H1 (cell line): ENCODE measurements at regions not wholly inside any gene's neighbourhood (a gene's known extent, or its start where the extent isn't known, plus 50 kb on each side); places are given as distances from the start of the nearest gene placed in this dataset.

Experiments used
- CTCF ChIA-PET: fragments of 300-600 bp; sonication (Branson Sonifier 250); formaldehyde crosslinking; loops from one replicate; lab custom pipeline; 2021; ENCODE audit not compliant: partially characterized antibody; lab: Charles Lee
- POLR2A ChIA-PET: fragments of 300-600 bp; sonication (Branson Sonifier 250); formaldehyde crosslinking; loops from one replicate; lab custom pipeline; 2021; ENCODE audit warnings: inconsistent platforms; ENCODE audit not compliant: partially characterized antibody; lab: Charles Lee
- DNase-seq, 2 experiments: peaks; one replicate each; pipeline versions ENCODE4 v3.0.0 to v3.0.0-alpha.2; 2010 to 2022; ENCODE audit warnings: low spot score in 2 of 2, low read depth in 1 of 2, mixed read lengths in 1 of 2
- FAIRE-seq: peaks from 2 replicates; lab custom pipeline; 2011; peaks lifted over from hg19 to GRCh38; lab: Jason Lieb, UNC
- H2AFZ ChIP-seq: 2 replicates; pipeline ENCODE4 v1.8.1; 2012; ENCODE audit warnings: low read length, inconsistent platforms
- H2AK5ac ChIP-seq: 2 replicates; pipeline ENCODE4 v1.6.1; 2013; ENCODE audit warnings: low read depth, low read length
- H2BK120ac ChIP-seq: replicated peaks from 2 replicates; pipeline ENCODE3; 2013; ENCODE audit warnings: low read depth, low read length, inconsistent platforms
- H2BK12ac ChIP-seq: 2 replicates; pipeline ENCODE4 v1.6.1; 2013; ENCODE audit warnings: low read depth, low read length
- H2BK15ac ChIP-seq: 2 replicates; pipeline ENCODE4 v1.6.1; 2013; ENCODE audit warnings: low read length
- H2BK20ac ChIP-seq: 2 replicates; pipeline ENCODE4 v1.6.1; 2013; ENCODE audit warnings: low read length
- H2BK5ac ChIP-seq: 2 replicates; pipeline ENCODE4 v1.6.1; 2013; ENCODE audit warnings: low read depth, low read length
- H3K14ac ChIP-seq: 2 replicates; pipeline ENCODE4 v1.6.1; 2013; ENCODE audit warnings: inconsistent platforms; ENCODE audit not compliant: insufficient read length
- H3K18ac ChIP-seq: 2 replicates; pipeline ENCODE4 v1.6.1; 2013; ENCODE audit warnings: low read length; ENCODE audit errors: extremely low read depth
- H3K23ac ChIP-seq: 2 replicates; pipeline ENCODE4 v1.6.1; 2013; ENCODE audit warnings: inconsistent platforms; ENCODE audit not compliant: insufficient read length
- H3K23me2 ChIP-seq: 2 replicates; pipeline ENCODE4 v1.6.1; 2013; ENCODE audit warnings: low read depth, low read length
- H3K27ac ChIP-seq: 2 replicates; pipeline ENCODE4 v1.6.1; 2011; ENCODE audit warnings: low read depth, low read length, inconsistent platforms
- H3K27me3 ChIP-seq, 4 experiments: replicated peaks in 1 of 4; 1 replicate in 1 of 4; 2 replicates in 3 of 4; pipeline versions ENCODE4 v1.6.1 to v1.8.1; 2011 to 2013; ENCODE audit warnings: low read length in 3 of 4, mild to moderate bottlenecking in 3 of 4, inconsistent platforms in 2 of 4, mixed read lengths in 2 of 4, moderate library complexity in 1 of 4; ENCODE audit not compliant: control insufficient read depth in 3 of 4, insufficient read depth in 3 of 4; ENCODE audit errors: extremely low read depth in 1 of 4
- H3K36me3 ChIP-seq, 4 experiments: 2 replicates each; pipeline versions ENCODE4 v1.6.1 to v1.8.1; 2011 to 2013; ENCODE audit warnings: mild to moderate bottlenecking in 4 of 4, low read length in 3 of 4, moderate library complexity in 2 of 4, control low read depth in 1 of 4, inconsistent platforms in 1 of 4; ENCODE audit not compliant: insufficient read depth in 4 of 4, control insufficient read depth in 2 of 4
- H3K4ac ChIP-seq: replicated peaks from 2 replicates; pipeline ENCODE3; 2013; ENCODE audit warnings: low read length, low read depth, mixed read lengths, inconsistent platforms; ENCODE audit not compliant: insufficient read length
- H3K4me1 ChIP-seq, 4 experiments: replicated peaks in 1 of 4; 1 replicate in 1 of 4; 2 replicates in 3 of 4; pipeline versions ENCODE4 v1.6.1 to v1.8.1; 2011 to 2013; ENCODE audit warnings: low read length in 3 of 4, inconsistent platforms in 2 of 4, mixed read lengths in 1 of 4; ENCODE audit not compliant: insufficient read depth in 4 of 4, control insufficient read depth in 3 of 4
- H3K4me2 ChIP-seq, 2 experiments: 2 replicates each; pipeline versions ENCODE4 v1.6.1 to v1.8.1; 2011 to 2013; ENCODE audit warnings: low read depth in 2 of 2, low read length in 2 of 2, control low read depth in 1 of 2, inconsistent platforms in 1 of 2, mild to moderate bottlenecking in 1 of 2; ENCODE audit not compliant: insufficient read depth in 1 of 2
- H3K4me3 ChIP-seq, 4 experiments: fragments of 200-600, 300-600 bp in 1 of 4; sonication (generic), shearing (Covaris generic), sonication (Bioruptor Twin) in 1 of 4; 2 replicates each; pipeline versions ENCODE4 v1.5.1 to v1.8.1; 2011 to 2016; ENCODE audit warnings: low read length in 4 of 4, low read depth in 3 of 4, control low read depth in 2 of 4, inconsistent platforms in 2 of 4, mild to moderate bottlenecking in 2 of 4, mixed read lengths in 1 of 4, moderate library complexity in 1 of 4; ENCODE audit not compliant: insufficient read depth in 2 of 4; ENCODE audit errors: extremely low read depth in 1 of 4
- H3K56ac ChIP-seq: replicated peaks from 2 replicates; pipeline ENCODE3; 2013; ENCODE audit warnings: low read depth, mild to moderate bottlenecking, mixed read lengths, low read length, inconsistent platforms; ENCODE audit not compliant: insufficient read length
- H3K79me1 ChIP-seq: 2 replicates; pipeline ENCODE4 v1.6.1; 2013; ENCODE audit warnings: low read depth, low read length, control low read depth
- H3K79me2 ChIP-seq, 2 experiments: 2 replicates each; pipeline versions ENCODE4 v1.6.1 to v1.8.1; 2012 to 2013; ENCODE audit warnings: low read length in 2 of 2, mild to moderate bottlenecking in 2 of 2, inconsistent platforms in 1 of 2; ENCODE audit not compliant: insufficient read depth in 2 of 2, control insufficient read depth in 1 of 2
- H3K9ac ChIP-seq, 4 experiments: replicated peaks in 1 of 4; 1 replicate in 1 of 4; 2 replicates in 3 of 4; pipeline versions ENCODE4 v1.6.1 to v1.8.1; 2011 to 2013; ENCODE audit warnings: low read depth in 3 of 4, low read length in 3 of 4, control low read depth in 2 of 4, mild to moderate bottlenecking in 2 of 4, moderate library complexity in 2 of 4, inconsistent platforms in 1 of 4; ENCODE audit errors: extremely low read depth in 1 of 4
- H3K9me3 ChIP-seq, 2 experiments: 2 replicates each; pipeline versions ENCODE4 v1.6.1 to v1.8.1; 2012 to 2013; ENCODE audit warnings: mild to moderate bottlenecking in 2 of 2, moderate library complexity in 2 of 2, control low read depth in 1 of 2, inconsistent platforms in 1 of 2, low read depth in 1 of 2, low read length in 1 of 2, mixed read lengths in 1 of 2; ENCODE audit not compliant: insufficient read depth in 2 of 2
- H4K20me1 ChIP-seq, 2 experiments: replicated peaks in 1 of 2; 2 replicates each; pipeline versions ENCODE3 to v1.8.1; 2011 to 2013; ENCODE audit warnings: inconsistent platforms in 2 of 2, low read length in 2 of 2, mild to moderate bottlenecking in 1 of 2; ENCODE audit not compliant: insufficient read depth in 2 of 2, control insufficient read depth in 1 of 2
- H4K5ac ChIP-seq: 2 replicates; pipeline ENCODE4 v1.6.1; 2013; ENCODE audit warnings: low read length, low read depth, mixed read lengths, inconsistent platforms; ENCODE audit not compliant: insufficient read length
- H4K8ac ChIP-seq: 2 replicates; pipeline ENCODE4 v1.8.0; 2013; ENCODE audit warnings: mild to moderate bottlenecking, moderate library complexity, low read length, inconsistent platforms; ENCODE audit not compliant: insufficient read depth; ENCODE audit errors: extremely low read depth
- H4K91ac ChIP-seq: replicated peaks from 2 replicates; pipeline ENCODE3; 2013; ENCODE audit warnings: low read length, mixed read lengths, inconsistent platforms; ENCODE audit not compliant: insufficient read length
- BRCA1 ChIP-seq: IDR thresholded peaks from 2 replicates; pipeline ENCODE4 v1.6.1; 2012; ENCODE audit warnings: low read depth, low read length, improper control_type of control experiment
- CHD2 ChIP-seq: IDR thresholded peaks from 2 replicates; pipeline ENCODE4 v1.6.1; 2012; ENCODE audit warnings: low read length, improper control_type of control experiment
- CTCF ChIP-seq, 3 experiments: IDR thresholded peaks; 1 replicate in 2 of 3; 2 replicates in 1 of 3; pipeline versions ENCODE4 v1.5.1 to v1.6.1; 2011; ENCODE audit warnings: low read length in 3 of 3, mild to moderate bottlenecking in 3 of 3, inconsistent platforms in 2 of 3, low read depth in 1 of 3, moderate library complexity in 1 of 3; ENCODE audit not compliant: insufficient read depth in 1 of 3; ENCODE audit errors: control extremely low read depth in 1 of 3
- EGR1 ChIP-seq: IDR thresholded peaks from 2 replicates; pipeline ENCODE4 v1.6.1; 2011; ENCODE audit warnings: low read depth, low read length, borderline replicate concordance
- HDAC2 ChIP-seq, 2 experiments: fragments of 300-600 bp in 1 of 2; sonication (generic) in 1 of 2; IDR thresholded peaks; 2 replicates each; pipeline ENCODE4 v1.6.1; 2011 to 2012; ENCODE audit warnings: low read depth in 2 of 2, low read length in 2 of 2, mild to moderate bottlenecking in 2 of 2, moderate library complexity in 2 of 2, borderline replicate concordance in 1 of 2, inconsistent platforms in 1 of 2
- POU5F1 ChIP-seq: IDR thresholded peaks from 2 replicates; pipeline ENCODE4 v1.6.1; 2011; ENCODE audit warnings: low read depth, mild to moderate bottlenecking, low read length, moderate library complexity
- RAD21 ChIP-seq, 2 experiments: IDR thresholded peaks in 1 of 2; conservative IDR thresholded peaks in 1 of 2; 2 replicates each; pipeline ENCODE4 v1.6.1; 2011; ENCODE audit warnings: low read depth in 2 of 2, low read length in 2 of 2, improper control_type of control experiment in 1 of 2, inconsistent platforms in 1 of 2, mild to moderate bottlenecking in 1 of 2, moderate library complexity in 1 of 2
- RFX5 ChIP-seq: IDR thresholded peaks from 2 replicates; pipeline ENCODE4 v1.6.1; 2011; ENCODE audit warnings: low read depth, low read length, improper control_type of control experiment, borderline replicate concordance
- SP1 ChIP-seq: IDR thresholded peaks from 2 replicates; pipeline ENCODE4 v1.6.1; 2011; ENCODE audit warnings: low read depth, low read length
- SRF ChIP-seq: IDR thresholded peaks from 2 replicates; pipeline ENCODE4 v1.6.1; 2011; ENCODE audit warnings: mild to moderate bottlenecking, low read depth, low read length, moderate library complexity
- TCF12 ChIP-seq: IDR thresholded peaks from 2 replicates; pipeline ENCODE4 v1.6.1; 2011; ENCODE audit warnings: low read depth, mild to moderate bottlenecking, low read length
- WGBS, 2 experiments: shearing (Covaris generic) in 1 of 2; methylation state at CpG; one replicate each; pipeline versions ENCODE4 v1.1.6 to v1.1.7; 2013 to 2015; ENCODE audit warnings: low lambda C conversion rate in 2 of 2, mixed read lengths in 2 of 2, inconsistent platforms in 1 of 2, low coverage in 1 of 2, missing lambda C conversion rate in 1 of 2; ENCODE audit not compliant: insufficient replicate concordance in 2 of 2, insufficient coverage in 1 of 2, insufficient read length in 1 of 2; ENCODE audit errors: extremely low coverage in 1 of 2, missing lambda C conversion rate in 1 of 2; 5-methylcytosine and 5-hydroxymethylcytosine counted together
- TF ChIP-seq, protein P1 (sequence below): IDR thresholded peaks from 2 replicates; pipeline ENCODE4 v1.6.1; 2012; ENCODE audit warnings: inconsistent platforms

- Histone ChIP-seq H3K14ac (no peak overlapping the region), H2BK120ac (no peak overlapping the region), H2BK5ac (no peak overlapping the region), H3K36me3 (no peaks in the 10 kb centered on the region), H3K56ac (no peak overlapping the region), H4K20me1 (no peaks in the 10 kb centered on the region), H3K4me2 (no peak overlapping the region), H2AK5ac (no peak overlapping the region), H4K91ac (no peak overlapping the region), H2AFZ (no peak overlapping the region), H3K4me3 (no peak overlapping the region), H4K8ac (no peak overlapping the region), H3K23ac (no peak overlapping the region), H3K27me3 (no peaks in the 10 kb centered on the region), H3K23me2 (no peaks in the 10 kb centered on the region), H3K79me1 (no peaks in the 10 kb centered on the region), H3K27ac (no peak overlapping the region), H2BK15ac (no peak overlapping the region), H3K9me3 (no peaks in the 10 kb centered on the region), H3K4ac (no peak overlapping the region), H3K4me1 (no peaks in the 10 kb centered on the region), H3K79me2 (no peaks in the 10 kb centered on the region), H3K9ac (no peak overlapping the region), H4K5ac (no peak overlapping the region), H2BK20ac (no peak overlapping the region), H3K18ac (no peak overlapping the region), H2BK12ac (no peak overlapping the region)
- DNase-seq = no peak
- no peak for FAIRE-seq
- ChIA-PET CTCF (no interaction called here), POLR2A (no interaction called here)
- WGBS, 2 experiments = 100% methylated on average over 1 of the region's 1 CpG; no CpG with 5 or more reads in 1 of the 2 experiments
- TF ChIP-seq CTCF (IDR thresholded peaks at IDR 0.05; ENCODE audit: control extremely low read depth in 1 of 3, insufficient read depth in 1 of 3, low read depth in 1 of 3, low read length in 3 of 3) = no peak
- TF ChIP-seq BRCA1 = no peak
- no peak for TF ChIP-seq RFX5
- TF ChIP-seq TCF12 = no peak
- no peak for TF ChIP-seq SRF
- no peak for TF ChIP-seq SP1
- TF ChIP-seq HDAC2 (IDR thresholded peaks at IDR 0.05; ENCODE audit: borderline replicate concordance in 1 of 2, low read depth in 2 of 2, low read length in 2 of 2) = no peak
- no peak for TF ChIP-seq CHD2
- no peak for TF ChIP-seq RAD21 (IDR thresholded peaks at IDR 0.05 in 1 of 2, conservative IDR thresholded peaks at IDR 0.05 in 1 of 2; ENCODE audit: low read depth in 2 of 2, low read length in 2 of 2)
- no peak for TF ChIP-seq EGR1
- TF ChIP-seq, protein P1, sequence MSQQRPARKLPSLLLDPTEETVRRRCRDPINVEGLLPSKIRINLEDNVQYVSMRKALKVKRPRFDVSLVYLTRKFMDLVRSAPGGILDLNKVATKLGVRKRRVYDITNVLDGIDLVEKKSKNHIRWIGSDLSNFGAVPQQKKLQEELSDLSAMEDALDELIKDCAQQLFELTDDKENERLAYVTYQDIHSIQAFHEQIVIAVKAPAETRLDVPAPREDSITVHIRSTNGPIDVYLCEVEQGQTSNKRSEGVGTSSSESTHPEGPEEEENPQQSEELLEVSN = no peak
- no peak for TF ChIP-seq POU5F1
These were observed 189.0 kb upstream of the ANO3 start for GRCh38 chr11:26142891-26143290.
